Progenitor cell of endocrine pancreas (in vitro differentiated cells): ENCODE measurements at regions not wholly inside any gene's neighbourhood (a gene's known extent, or its start where the extent isn't known, plus 50 kb on each side); places are given as distances from the start of the nearest gene placed in this dataset.
"Not testable (repeated sequence)": the region's sequence is repeated elsewhere in the genome, so short reads cannot be mapped to it uniquely, and the experiment has no call there.

ENCODE experiments used
- DNase-seq: peaks from one replicate; pipeline ENCODE4 v3.0.0; 2021; ENCODE audit warnings: low spot score; ENCODE audit not compliant: unreplicated experiment
- H3K27ac Mint-ChIP-seq: 2 replicates; pipeline ENCODE4 v1.8.0; 2021; ENCODE audit warnings: mild to moderate bottlenecking, moderate library complexity, mixed read lengths
- H3K27me3 Mint-ChIP-seq: 2 replicates; pipeline ENCODE4 v1.8.0; 2021; ENCODE audit warnings: mixed read lengths
- H3K36me3 Mint-ChIP-seq: 2 replicates; pipeline ENCODE4 v1.8.0; 2022; ENCODE audit warnings: mixed read lengths; ENCODE audit not compliant: insufficient read depth
- H3K4me1 Mint-ChIP-seq: 2 replicates; pipeline ENCODE4 v1.8.0; 2021; ENCODE audit warnings: low read depth, mixed read lengths
- H3K4me3 Mint-ChIP-seq: 2 replicates; pipeline ENCODE4 v1.8.0; 2021; ENCODE audit warnings: low read depth, mild to moderate bottlenecking, moderate library complexity, mixed read lengths
- H3K9me3 Mint-ChIP-seq: 2 replicates; pipeline ENCODE4 v1.8.0; 2021; ENCODE audit warnings: low read depth, mixed read lengths
- TF ChIP-seq, protein P1 (sequence below): fragments of 200-600 bp; sonication (generic); IDR thresholded peaks from one replicate; pipeline ENCODE4 v1.5.0; 2021; ENCODE audit warnings: antibody characterized with exemption, mild to moderate bottlenecking; ENCODE audit not compliant: unreplicated experiment

DNA sequence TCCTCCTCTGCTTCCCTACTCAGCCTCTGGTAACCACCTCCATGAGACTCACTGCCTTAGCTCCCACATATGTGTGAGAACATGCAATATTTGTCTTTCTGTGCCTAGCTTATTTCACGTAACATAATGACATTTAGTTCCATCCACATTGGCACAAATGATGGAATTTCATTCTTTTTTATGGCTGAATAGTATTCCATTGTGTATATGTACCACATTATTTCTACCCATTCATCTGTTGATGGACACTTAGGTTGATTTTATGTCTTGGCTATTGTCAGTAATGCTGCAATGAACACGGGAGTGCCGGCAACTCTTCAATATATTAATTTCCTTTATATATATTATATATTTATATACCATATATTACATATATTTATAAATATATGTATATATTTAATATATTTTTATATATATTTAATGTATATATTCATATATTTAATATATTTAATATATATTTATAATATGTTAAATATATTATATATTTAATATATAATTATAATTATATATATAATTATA is 1046.9 kb downstream of the DNAJB9 start:
- TF ChIP-seq, protein P1, sequence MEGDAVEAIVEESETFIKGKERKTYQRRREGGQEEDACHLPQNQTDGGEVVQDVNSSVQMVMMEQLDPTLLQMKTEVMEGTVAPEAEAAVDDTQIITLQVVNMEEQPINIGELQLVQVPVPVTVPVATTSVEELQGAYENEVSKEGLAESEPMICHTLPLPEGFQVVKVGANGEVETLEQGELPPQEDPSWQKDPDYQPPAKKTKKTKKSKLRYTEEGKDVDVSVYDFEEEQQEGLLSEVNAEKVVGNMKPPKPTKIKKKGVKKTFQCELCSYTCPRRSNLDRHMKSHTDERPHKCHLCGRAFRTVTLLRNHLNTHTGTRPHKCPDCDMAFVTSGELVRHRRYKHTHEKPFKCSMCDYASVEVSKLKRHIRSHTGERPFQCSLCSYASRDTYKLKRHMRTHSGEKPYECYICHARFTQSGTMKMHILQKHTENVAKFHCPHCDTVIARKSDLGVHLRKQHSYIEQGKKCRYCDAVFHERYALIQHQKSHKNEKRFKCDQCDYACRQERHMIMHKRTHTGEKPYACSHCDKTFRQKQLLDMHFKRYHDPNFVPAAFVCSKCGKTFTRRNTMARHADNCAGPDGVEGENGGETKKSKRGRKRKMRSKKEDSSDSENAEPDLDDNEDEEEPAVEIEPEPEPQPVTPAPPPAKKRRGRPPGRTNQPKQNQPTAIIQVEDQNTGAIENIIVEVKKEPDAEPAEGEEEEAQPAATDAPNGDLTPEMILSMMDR: no peak
- no peaks in the 10 kb centered on the region for H3K36me3 Mint-ChIP-seq
- H3K27ac Mint-ChIP-seq: no peak overlapping the region
- no peak for DNase-seq
- no peaks in the 10 kb centered on the region for H3K27me3 Mint-ChIP-seq
- peaks cover 9% of the 10 kb centered on the region for H3K9me3 Mint-ChIP-seq
- H3K4me3 Mint-ChIP-seq: no peak overlapping the region
- no peaks in the 10 kb centered on the region for H3K4me1 Mint-ChIP-seq

DNA sequence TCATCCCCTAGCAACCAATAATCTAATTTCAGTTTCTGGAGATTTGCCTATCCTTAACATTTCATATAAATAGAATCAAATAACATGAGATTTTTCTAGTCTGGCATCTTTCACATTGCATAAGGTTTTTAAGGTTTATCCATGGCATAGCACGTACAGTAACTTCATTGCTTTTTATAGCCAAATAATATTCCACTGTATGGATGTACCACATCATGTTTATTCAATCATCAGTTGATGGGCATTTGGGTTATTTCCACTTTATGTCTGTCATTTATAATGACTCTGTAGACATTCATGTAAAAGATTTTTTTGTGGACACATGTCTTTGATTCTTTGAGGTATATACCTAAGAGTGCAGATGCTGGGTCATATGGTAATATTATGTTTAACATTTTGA is 1052.6 kb downstream of the DNAJB9 start:
- Mint-ChIP-seq H3K27ac (no peak overlapping the region), H3K27me3 (no peaks in the 10 kb centered on the region), H3K4me1 (no peaks in the 10 kb centered on the region), H3K4me3 (no peak overlapping the region), H3K36me3 (no peaks in the 10 kb centered on the region), H3K9me3 (peaks cover 26% of the 10 kb centered on the region)
- TF ChIP-seq, protein P1: no peak
- no peak for DNase-seq

DNA sequence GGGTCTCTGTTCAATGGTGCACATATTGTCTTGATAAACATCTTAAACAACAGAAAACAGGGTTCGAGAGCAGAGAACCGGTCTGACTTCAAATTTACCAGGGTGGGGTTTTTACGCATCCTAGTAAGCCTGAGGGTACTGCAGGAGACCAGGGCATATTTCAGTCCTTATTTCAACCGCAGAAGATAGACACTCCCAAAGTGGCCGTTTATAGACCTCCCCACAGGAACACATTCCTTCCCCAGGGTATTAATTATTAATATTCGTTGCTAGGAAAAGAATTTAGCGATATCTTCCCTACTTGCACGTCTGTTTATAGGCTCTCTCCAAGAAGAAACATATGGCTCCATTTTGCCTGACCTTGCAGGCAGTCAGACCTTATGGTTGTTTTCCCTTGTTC is 1063.2 kb downstream of the DNAJB9 start:
- H3K27me3 Mint-ChIP-seq, H3K36me3 Mint-ChIP-seq, DNase-seq, H3K4me3 Mint-ChIP-seq, H3K27ac Mint-ChIP-seq, H3K4me1 Mint-ChIP-seq: not testable (repeated sequence)
- H3K9me3 Mint-ChIP-seq: peaks cover 11% of the 10 kb centered on the region

DNA sequence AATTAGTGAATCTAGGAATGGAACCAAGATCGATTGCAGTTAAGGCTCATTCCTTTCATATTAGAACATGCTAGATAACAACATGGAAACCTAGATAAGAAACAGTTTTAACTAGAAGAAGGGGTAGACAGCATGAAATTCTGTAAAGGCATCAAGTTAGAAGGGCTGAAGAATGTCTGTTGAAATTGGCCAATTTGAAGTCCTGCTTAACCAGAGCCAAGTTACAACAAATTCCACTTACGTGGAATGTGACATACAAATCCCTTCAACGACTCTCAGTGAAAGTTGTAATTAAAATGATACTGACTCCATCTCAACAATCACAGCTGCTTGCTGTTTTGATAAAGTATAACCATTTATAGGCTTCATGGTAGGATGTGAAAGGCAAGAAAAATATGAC is 1065.7 kb downstream of the DNAJB9 start:
- H3K4me1 Mint-ChIP-seq: no peaks in the 10 kb centered on the region
- H3K4me3 Mint-ChIP-seq: no peak overlapping the region
- H3K27me3 Mint-ChIP-seq: no peaks in the 10 kb centered on the region
- peaks cover 3% of the 10 kb centered on the region for H3K36me3 Mint-ChIP-seq
- no peak for DNase-seq
- H3K27ac Mint-ChIP-seq: no peak overlapping the region
- TF ChIP-seq, protein P1: no peak
- H3K9me3 Mint-ChIP-seq: peaks cover 11% of the 10 kb centered on the region

DNA sequence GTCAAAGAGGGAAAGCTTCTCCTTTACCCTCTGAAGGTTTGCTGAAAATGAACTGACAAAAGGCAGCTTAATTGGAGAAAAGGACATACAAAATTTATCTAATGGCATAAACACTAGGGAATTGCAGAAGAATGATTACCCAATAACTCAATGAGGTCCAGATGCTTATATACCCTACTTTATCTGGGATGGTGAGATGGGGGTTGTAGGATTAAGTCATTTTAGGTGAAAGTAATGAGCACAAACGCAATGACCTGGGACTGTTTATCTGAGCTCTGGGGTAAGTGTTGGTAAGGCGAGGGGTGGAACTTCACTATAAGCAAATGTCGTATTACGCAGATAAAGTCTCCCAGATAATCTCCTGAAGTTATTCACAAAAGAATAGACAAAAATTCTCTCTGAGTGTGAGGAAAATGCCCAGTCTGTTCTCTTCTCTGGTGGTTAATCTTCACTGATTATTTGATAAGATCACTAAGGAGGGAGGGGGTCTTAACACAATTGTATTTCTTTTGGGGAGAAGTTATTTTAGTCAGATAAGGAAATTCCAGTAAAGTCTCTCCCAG is 1067.8 kb downstream of the DNAJB9 start:
- TF ChIP-seq, protein P1: no peak
- no peak overlapping the region for H3K4me3 Mint-ChIP-seq
- H3K36me3 Mint-ChIP-seq: peaks cover 2% of the 10 kb centered on the region
- H3K27ac Mint-ChIP-seq: no peak overlapping the region
- no peak for DNase-seq
- peaks cover 4% of the 10 kb centered on the region for H3K9me3 Mint-ChIP-seq
- H3K4me1 Mint-ChIP-seq: no peaks in the 10 kb centered on the region
- no peaks in the 10 kb centered on the region for H3K27me3 Mint-ChIP-seq

DNA sequence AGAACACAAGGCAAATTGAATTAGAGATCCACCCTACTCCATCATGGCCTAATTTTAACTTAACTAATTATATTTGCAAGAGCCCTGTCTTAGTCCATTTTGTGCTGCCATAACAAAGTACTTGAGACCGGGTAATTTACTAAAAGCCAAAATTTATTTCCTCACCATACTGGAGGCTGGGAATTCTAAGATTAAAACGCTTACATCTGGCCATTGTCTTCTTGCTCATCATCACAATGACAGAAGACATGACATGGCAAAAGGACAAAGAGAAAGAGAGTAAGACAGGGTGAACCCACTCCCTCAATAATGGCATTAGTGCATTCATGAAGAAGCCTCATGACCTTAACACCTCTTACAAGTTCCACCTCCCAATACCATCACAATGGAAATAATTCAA is 1068.6 kb downstream of the DNAJB9 start:
- no peak for DNase-seq
- no peak overlapping the region for H3K4me3 Mint-ChIP-seq
- no peaks in the 10 kb centered on the region for H3K27me3 Mint-ChIP-seq
- H3K9me3 Mint-ChIP-seq: no peaks in the 10 kb centered on the region
- no peaks in the 10 kb centered on the region for H3K36me3 Mint-ChIP-seq
- no peaks in the 10 kb centered on the region for H3K4me1 Mint-ChIP-seq
- no peak overlapping the region for H3K27ac Mint-ChIP-seq
- TF ChIP-seq, protein P1: no peak
